GM23338 (cell line): ENCODE measurements at regions not wholly inside any gene's neighbourhood (a gene's known extent, or its start where the extent isn't known, plus 50 kb on each side); places are given as distances from the start of the nearest gene placed in this dataset.

ENCODE experiments used
- ATAC-seq: fragments of 200-7000 bp; cut with Tn5 transposase; 3 replicates; pipeline ENCODE4 v1.9.1; 2020
- DNase-seq: peaks from one replicate; pipeline ENCODE4 v3.0.0-alpha.2; 2015; ENCODE audit warnings: low spot score
- H2AFZ ChIP-seq: fragments of 200-600 bp; sonication (generic); 2 replicates; pipeline ENCODE4 v1.8.0; 2016; ENCODE audit warnings: antibody characterized with exemption, mild to moderate bottlenecking, moderate library complexity
- H3F3A ChIP-seq: fragments of 200-600 bp; sonication (generic); replicated peaks from 2 replicates; pipeline ENCODE4 v1.8.0; 2017; ENCODE audit warnings: antibody characterized with exemption, mixed run types, low read depth
- H3K27ac ChIP-seq: fragments of 200-600 bp; sonication (generic); 2 replicates; pipeline ENCODE4 v1.6.1; 2016; ENCODE audit warnings: low read depth
- H3K27me3 ChIP-seq: fragments of 200-600 bp; sonication (generic); 2 replicates; pipeline ENCODE4 v1.8.0; 2016; ENCODE audit warnings: mild to moderate bottlenecking, mixed run types, moderate library complexity; ENCODE audit not compliant: insufficient read depth
- H3K36me3 ChIP-seq: fragments of 200-600 bp; sonication (generic); 2 replicates; pipeline ENCODE4 v1.8.0; 2016; ENCODE audit warnings: mild to moderate bottlenecking; ENCODE audit not compliant: insufficient read depth
- H3K4me1 ChIP-seq: fragments of 200-600 bp; sonication (generic); 2 replicates; pipeline ENCODE4 v1.8.0; 2016; ENCODE audit warnings: mild to moderate bottlenecking, moderate library complexity; ENCODE audit not compliant: insufficient read depth
- H3K4me2 ChIP-seq: fragments of 200-600 bp; sonication (generic); 2 replicates; pipeline ENCODE4 v1.7.1; 2017; ENCODE audit warnings: mixed run types
- H3K4me3 ChIP-seq: fragments of 200-600 bp; sonication (generic); 2 replicates; pipeline ENCODE4 v1.6.1; 2016; ENCODE audit warnings: mixed run types
- H3K79me2 ChIP-seq: fragments of 200-600 bp; sonication (generic); replicated peaks from 2 replicates; pipeline ENCODE4 v1.8.0; 2017; ENCODE audit warnings: mild to moderate bottlenecking; ENCODE audit not compliant: insufficient read depth
- H3K9me2 ChIP-seq: fragments of 200-600 bp; sonication (generic); 2 replicates; pipeline ENCODE4 v1.8.0; 2017; ENCODE audit not compliant: insufficient read depth
- H4K20me1 ChIP-seq: fragments of 200-600 bp; sonication (generic); replicated peaks from 2 replicates; pipeline ENCODE4 v1.8.0; 2017; ENCODE audit warnings: mild to moderate bottlenecking; ENCODE audit not compliant: insufficient read depth
- H3K27ac Mint-ChIP-seq: 2 replicates; pipeline ENCODE4 v1.8.0; 2020; ENCODE audit warnings: inconsistent platforms, mild to moderate bottlenecking, moderate library complexity, mixed read lengths
- H3K27me3 Mint-ChIP-seq: 3 replicates; pipeline ENCODE4 v1.8.0; 2022; ENCODE audit warnings: low read depth, mild to moderate bottlenecking, moderate library complexity, mixed read lengths, inconsistent platforms; ENCODE audit not compliant: insufficient read depth, poor library complexity
- H3K36me3 Mint-ChIP-seq: 3 replicates; pipeline ENCODE4 v1.8.0; 2021; ENCODE audit warnings: low read depth, mild to moderate bottlenecking, inconsistent platforms, moderate library complexity, mixed read lengths
- H3K4me1 Mint-ChIP-seq: 3 replicates; pipeline ENCODE4 v1.8.0; 2020; ENCODE audit warnings: mild to moderate bottlenecking, inconsistent platforms, mixed read lengths
- H3K4me3 Mint-ChIP-seq: 3 replicates; pipeline ENCODE4 v1.8.0; 2021; ENCODE audit warnings: moderate library complexity, mild to moderate bottlenecking, inconsistent platforms, mixed read lengths
- H3K9me3 Mint-ChIP-seq: 3 replicates; pipeline ENCODE4 v1.8.0; 2020; ENCODE audit warnings: moderate library complexity, mild to moderate bottlenecking, inconsistent platforms, mixed read lengths
- CREB1 ChIP-seq: fragments of 250-450 bp; sonication (Bioruptor Pico); IDR thresholded peaks from 2 replicates; pipeline ENCODE4 v1.5.0; 2020; ENCODE audit warnings: low read depth, mild to moderate bottlenecking, moderate library complexity
- CTCF ChIP-seq, 2 experiments: fragments of 200-600 bp in 1 of 2; sonication (generic) in 1 of 2; conservative IDR thresholded peaks; 2 replicates each; pipeline versions ENCODE4 v1.5.1 to v1.6.1; 2016 to 2017; ENCODE audit warnings: antibody characterized with exemption in 2 of 2, low read depth in 2 of 2, mild to moderate bottlenecking in 2 of 2, moderate library complexity in 1 of 2
- ETS1 ChIP-seq: IDR thresholded peaks from 2 replicates; pipeline ENCODE4 v1.6.1; 2016; ENCODE audit warnings: antibody characterized with exemption
- EZH2 ChIP-seq: fragments of 200-600 bp; sonication (generic); IDR thresholded peaks from one replicate; pipeline ENCODE4 v1.8.0; 2017; ENCODE audit warnings: antibody characterized with exemption, mild to moderate bottlenecking, low read depth; ENCODE audit not compliant: unreplicated experiment
- EZH2phosphoT487 ChIP-seq: fragments of 200-600 bp; sonication (generic); IDR thresholded peaks from one replicate; pipeline ENCODE4 v1.8.1; 2018; ENCODE audit warnings: antibody characterized with exemption; ENCODE audit not compliant: unreplicated experiment
- JUNB ChIP-seq: IDR thresholded peaks from one replicate; pipeline ENCODE4 v1.6.1; 2016; ENCODE audit warnings: antibody characterized with exemption; ENCODE audit not compliant: unreplicated experiment
- NANOG ChIP-seq: IDR thresholded peaks from 2 replicates; pipeline ENCODE4 v1.6.1; 2016; ENCODE audit warnings: antibody characterized with exemption, borderline replicate concordance
- POLR2AphosphoS5 ChIP-seq: IDR thresholded peaks from 2 replicates; pipeline ENCODE4 v1.6.1; 2016; ENCODE audit warnings: antibody characterized with exemption, low read depth
- REST ChIP-seq: IDR thresholded peaks from one replicate; pipeline ENCODE4 v1.6.1; 2018; ENCODE audit warnings: antibody characterized with exemption; ENCODE audit not compliant: unreplicated experiment
- STAT1 ChIP-seq: IDR thresholded peaks from one replicate; pipeline ENCODE4 v1.6.1; 2016; ENCODE audit warnings: antibody characterized with exemption; ENCODE audit not compliant: unreplicated experiment
- ZNF114 ChIP-seq: fragments of 250-450 bp; sonication (Bioruptor Pico); IDR thresholded peaks from 2 replicates; pipeline ENCODE4 v1.5.0; 2020; ENCODE audit warnings: mild to moderate bottlenecking, moderate library complexity
- ZNF331 ChIP-seq: fragments of 250-450 bp; sonication (Bioruptor Pico); IDR thresholded peaks from 2 replicates; pipeline ENCODE4 v1.5.0; 2020; ENCODE audit warnings: low read depth, mild to moderate bottlenecking, moderate library complexity
- ZNF462 ChIP-seq: fragments of 250-450 bp; sonication (Bioruptor Pico); IDR thresholded peaks from 2 replicates; pipeline ENCODE4 v1.5.0; 2020; ENCODE audit warnings: mild to moderate bottlenecking, moderate library complexity

- no peaks in the 10 kb centered on the region for H3K36me3 Mint-ChIP-seq
- Histone ChIP-seq H3K36me3 (no peaks in the 10 kb centered on the region), H4K20me1 (no peaks in the 10 kb centered on the region), H3K4me2 (no peak overlapping the region), H3K4me3 (no peak overlapping the region), H3K79me2 (no peaks in the 10 kb centered on the region), H3K27ac (no peak overlapping the region), H3F3A (no peaks in the 10 kb centered on the region), H3K9me2 (peaks cover 7% of the 10 kb centered on the region; the same call in 1 of the 2 replicates), H3K27me3 (no peaks in the 10 kb centered on the region), H2AFZ (no peak overlapping the region), H3K4me1 (peaks cover 14% of the 10 kb centered on the region)
- TF ChIP-seq EZH2 (no peak), ZNF114 (CRISPR knock-in tag) (no peak), REST (no peak), CTCF (conservative IDR thresholded peaks at IDR 0.05; ENCODE audit: low read depth in 2 of 2) (no peak), NANOG (no peak), STAT1 (no peak), ETS1 (no peak), CREB1 (CRISPR knock-in tag) (no peak), POLR2AphosphoS5 (no peak), ZNF331 (CRISPR knock-in tag) (no peak), JUNB (no peak), ZNF462 (CRISPR knock-in tag) (no peak), EZH2phosphoT487 (no peak)
- DNase-seq (no peak), ATAC-seq (peak; percentile 44)
- H3K4me3 Mint-ChIP-seq, result no peak overlapping the region
- peaks cover 21% of the 10 kb centered on the region for H3K4me1 Mint-ChIP-seq
- H3K9me3 Mint-ChIP-seq, result no peaks in the 10 kb centered on the region
- no peak overlapping the region for H3K27ac Mint-ChIP-seq
- H3K27me3 Mint-ChIP-seq, result no peaks in the 10 kb centered on the region
These were observed 183.4 kb upstream of the POU3F2 start for GRCh38 chr6:98650941-98651340.
